Astrocyte (in vitro differentiated cells and primary cell): ENCODE measurements at regions not wholly inside any gene's neighbourhood (a gene's known extent, or its start where the extent isn't known, plus 50 kb on each side); places are given as distances from the start of the nearest gene placed in this dataset.

ENCODE experiments used
- DNase-seq: peaks from one replicate; pipeline ENCODE4 v3.0.0-alpha.2; 2010; ENCODE audit warnings: low read depth
- FAIRE-seq: peaks from 2 replicates; lab custom pipeline; 2011; peaks lifted over from hg19 to GRCh38; lab: Jason Lieb, UNC
- H2AFZ ChIP-seq: 2 replicates; pipeline ENCODE4 v1.6.0; 2012; ENCODE audit warnings: low read depth, low read length, inconsistent platforms
- H3K27ac ChIP-seq: 2 replicates; pipeline ENCODE4 v1.5.1; 2011; ENCODE audit warnings: low read depth, low read length, inconsistent platforms
- H3K27me3 ChIP-seq: 2 replicates; pipeline ENCODE4 v1.6.0; 2011; ENCODE audit warnings: low read length, inconsistent platforms; ENCODE audit not compliant: insufficient read depth
- H3K36me3 ChIP-seq: 2 replicates; pipeline ENCODE4 v1.5.1; 2011; ENCODE audit warnings: low read length, inconsistent platforms; ENCODE audit not compliant: insufficient read depth
- H3K4me1 ChIP-seq: 2 replicates; pipeline ENCODE4 v1.5.1; 2011; ENCODE audit warnings: low read length, inconsistent platforms; ENCODE audit not compliant: insufficient read depth
- H3K4me2 ChIP-seq: 2 replicates; pipeline ENCODE4 v1.6.0; 2012; ENCODE audit warnings: low read length, inconsistent platforms
- H3K4me3 ChIP-seq: 2 replicates; pipeline ENCODE4 v1.5.1; 2011; ENCODE audit warnings: low read depth, mild to moderate bottlenecking, low read length, inconsistent platforms; ENCODE audit not compliant: insufficient read depth
- H3K79me2 ChIP-seq: 2 replicates; pipeline ENCODE4 v1.6.0; 2012; ENCODE audit warnings: mild to moderate bottlenecking, low read length, inconsistent platforms; ENCODE audit not compliant: insufficient read depth
- H3K9ac ChIP-seq: 2 replicates; pipeline ENCODE4 v1.6.0; 2012; ENCODE audit warnings: mild to moderate bottlenecking, low read length, inconsistent platforms
- H3K9me3 ChIP-seq: 2 replicates; pipeline ENCODE4 v1.5.1; 2012; ENCODE audit warnings: low read depth, mild to moderate bottlenecking, low read length, inconsistent platforms; ENCODE audit not compliant: insufficient read depth
- H4K20me1 ChIP-seq: 2 replicates; pipeline ENCODE4 v1.6.0; 2012; ENCODE audit warnings: low read length, inconsistent platforms; ENCODE audit not compliant: insufficient read depth
- H3K27ac Mint-ChIP-seq: one replicate; pipeline ENCODE4 v1.8.0; 2021; ENCODE audit warnings: mild to moderate bottlenecking, mixed read lengths; ENCODE audit not compliant: unreplicated experiment
- H3K27me3 Mint-ChIP-seq: one replicate; pipeline ENCODE4 v1.8.0; 2021; ENCODE audit warnings: low read depth, mixed read lengths; ENCODE audit not compliant: unreplicated experiment
- H3K36me3 Mint-ChIP-seq: one replicate; pipeline ENCODE4 v1.8.0; 2021; ENCODE audit warnings: low read depth, mixed read lengths; ENCODE audit not compliant: unreplicated experiment
- H3K4me1 Mint-ChIP-seq: one replicate; pipeline ENCODE4 v1.8.0; 2021; ENCODE audit warnings: low read depth, mixed read lengths; ENCODE audit not compliant: unreplicated experiment
- H3K4me3 Mint-ChIP-seq: one replicate; pipeline ENCODE4 v1.8.0; 2021; ENCODE audit warnings: mild to moderate bottlenecking, moderate library complexity, mixed read lengths; ENCODE audit not compliant: unreplicated experiment
- H3K9me3 Mint-ChIP-seq: one replicate; pipeline ENCODE4 v1.8.0; 2021; ENCODE audit warnings: mild to moderate bottlenecking, mixed read lengths; ENCODE audit not compliant: unreplicated experiment
- EZH2 ChIP-seq: IDR thresholded peaks from 2 replicates; pipeline ENCODE4 v1.6.1; 2012; ENCODE audit warnings: mild to moderate bottlenecking, low read length, inconsistent platforms; ENCODE audit not compliant: insufficient read depth
- TF ChIP-seq, protein P1 (sequence below): IDR thresholded peaks from 2 replicates; pipeline ENCODE4 v1.5.1; 2011; ENCODE audit warnings: low read depth, mild to moderate bottlenecking, inconsistent platforms, low read length, moderate library complexity; ENCODE audit not compliant: insufficient read depth

DNA sequence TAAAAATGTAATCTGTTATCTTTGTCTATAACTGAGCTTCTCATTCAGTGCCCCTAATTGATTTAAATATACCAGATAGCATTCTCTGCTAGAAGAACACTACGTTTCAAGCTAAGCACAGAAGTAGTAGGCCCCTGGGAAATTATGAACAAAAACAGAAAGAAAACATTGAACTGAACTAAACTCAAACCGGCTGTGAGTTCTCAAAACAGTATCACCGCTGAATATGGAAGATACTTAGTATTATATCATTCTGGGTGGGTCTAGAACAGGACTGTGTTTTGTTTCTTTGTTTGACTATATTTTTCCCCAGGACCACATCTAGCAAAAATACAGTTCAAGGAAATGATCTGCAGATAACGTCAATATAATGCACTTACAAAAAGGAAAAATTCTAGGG, 95.1 kb upstream of the HMHB1 start:
- no peaks in the 10 kb centered on the region for H3K27me3 Mint-ChIP-seq
- TF ChIP-seq, protein P1, sequence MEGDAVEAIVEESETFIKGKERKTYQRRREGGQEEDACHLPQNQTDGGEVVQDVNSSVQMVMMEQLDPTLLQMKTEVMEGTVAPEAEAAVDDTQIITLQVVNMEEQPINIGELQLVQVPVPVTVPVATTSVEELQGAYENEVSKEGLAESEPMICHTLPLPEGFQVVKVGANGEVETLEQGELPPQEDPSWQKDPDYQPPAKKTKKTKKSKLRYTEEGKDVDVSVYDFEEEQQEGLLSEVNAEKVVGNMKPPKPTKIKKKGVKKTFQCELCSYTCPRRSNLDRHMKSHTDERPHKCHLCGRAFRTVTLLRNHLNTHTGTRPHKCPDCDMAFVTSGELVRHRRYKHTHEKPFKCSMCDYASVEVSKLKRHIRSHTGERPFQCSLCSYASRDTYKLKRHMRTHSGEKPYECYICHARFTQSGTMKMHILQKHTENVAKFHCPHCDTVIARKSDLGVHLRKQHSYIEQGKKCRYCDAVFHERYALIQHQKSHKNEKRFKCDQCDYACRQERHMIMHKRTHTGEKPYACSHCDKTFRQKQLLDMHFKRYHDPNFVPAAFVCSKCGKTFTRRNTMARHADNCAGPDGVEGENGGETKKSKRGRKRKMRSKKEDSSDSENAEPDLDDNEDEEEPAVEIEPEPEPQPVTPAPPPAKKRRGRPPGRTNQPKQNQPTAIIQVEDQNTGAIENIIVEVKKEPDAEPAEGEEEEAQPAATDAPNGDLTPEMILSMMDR: no peak
- no peak for TF ChIP-seq EZH2
- Histone ChIP-seq H3K27me3 (no peaks in the 10 kb centered on the region), H2AFZ (no peak overlapping the region), H3K27ac (no peak overlapping the region), H3K9me3 (no peaks in the 10 kb centered on the region), H3K36me3 (no peaks in the 10 kb centered on the region), H3K79me2 (no peaks in the 10 kb centered on the region), H3K9ac (no peak overlapping the region), H3K4me3 (no peak overlapping the region), H4K20me1 (no peaks in the 10 kb centered on the region), H3K4me1 (no peaks in the 10 kb centered on the region), H3K4me2 (no peak overlapping the region)
- DNase-seq: no peak
- peak overlapping the region; percentile 16 for H3K27ac Mint-ChIP-seq
- no peak for FAIRE-seq
- no peaks in the 10 kb centered on the region for H3K36me3 Mint-ChIP-seq
- peaks cover 9% of the 10 kb centered on the region for H3K4me1 Mint-ChIP-seq
- H3K4me3 Mint-ChIP-seq: no peak overlapping the region
- H3K9me3 Mint-ChIP-seq: no peaks in the 10 kb centered on the region

DNA sequence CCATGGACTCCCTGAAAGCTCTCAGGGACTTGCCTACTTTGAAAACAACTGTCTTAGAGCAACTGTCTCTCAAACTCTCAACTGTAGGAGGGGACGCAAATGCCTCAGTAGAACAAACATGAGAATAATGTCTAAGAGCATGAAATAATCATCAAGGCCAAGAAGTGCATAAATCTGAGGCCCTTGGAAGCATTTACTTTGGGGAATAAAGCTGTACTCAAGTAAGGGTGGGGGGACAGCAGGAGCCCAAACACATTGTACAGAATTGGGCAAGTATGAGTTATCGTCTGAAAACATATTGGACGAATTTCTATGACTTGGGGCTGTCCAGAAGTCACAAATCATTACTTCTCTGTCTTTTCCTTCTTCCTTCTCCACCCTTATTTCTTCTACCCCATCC, 96.3 kb upstream of the HMHB1 start:
- Mint-ChIP-seq H3K27ac (no peak overlapping the region), H3K9me3 (no peaks in the 10 kb centered on the region), H3K4me3 (no peak overlapping the region), H3K36me3 (no peaks in the 10 kb centered on the region), H3K4me1 (peaks cover 9% of the 10 kb centered on the region), H3K27me3 (no peaks in the 10 kb centered on the region)
- Histone ChIP-seq H4K20me1 (no peaks in the 10 kb centered on the region), H3K9ac (no peak overlapping the region), H3K4me2 (no peak overlapping the region), H3K27ac (no peak overlapping the region), H3K36me3 (no peaks in the 10 kb centered on the region), H2AFZ (no peak overlapping the region), H3K27me3 (no peaks in the 10 kb centered on the region), H3K4me3 (no peak overlapping the region), H3K4me1 (no peaks in the 10 kb centered on the region), H3K79me2 (no peaks in the 10 kb centered on the region), H3K9me3 (no peaks in the 10 kb centered on the region)
- no peak for TF ChIP-seq EZH2
- TF ChIP-seq, protein P1: no peak
- no peak for DNase-seq
- FAIRE-seq: peak; percentile 47

DNA sequence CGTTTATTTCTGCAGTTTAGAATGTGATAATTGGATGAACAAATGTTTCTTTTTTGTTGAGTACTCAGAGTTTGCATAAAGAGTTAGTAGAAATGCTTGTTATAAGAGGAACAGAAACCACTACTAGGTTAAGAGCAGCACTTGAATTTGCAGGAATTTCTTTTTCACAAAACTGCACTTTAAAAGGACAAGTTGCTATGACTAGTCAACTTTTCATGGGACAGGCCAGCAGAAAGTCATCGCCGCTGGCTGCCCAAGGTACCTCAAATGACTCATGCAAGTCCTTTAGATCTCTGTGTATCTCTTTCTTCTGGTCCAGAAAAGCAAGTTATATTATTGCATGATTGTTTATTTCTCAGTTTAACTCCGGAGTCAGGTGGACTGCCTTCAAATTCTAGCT, 97.3 kb upstream of the HMHB1 start:
- Mint-ChIP-seq H3K27ac (no peak overlapping the region), H3K9me3 (no peaks in the 10 kb centered on the region), H3K27me3 (no peaks in the 10 kb centered on the region), H3K4me3 (no peak overlapping the region), H3K4me1 (peaks cover 9% of the 10 kb centered on the region), H3K36me3 (no peaks in the 10 kb centered on the region)
- Histone ChIP-seq H3K4me3 (no peak overlapping the region), H3K9ac (no peak overlapping the region), H3K27ac (no peak overlapping the region), H2AFZ (no peak overlapping the region), H3K36me3 (no peaks in the 10 kb centered on the region), H3K4me2 (peak overlapping the region; percentile 32), H3K27me3 (no peaks in the 10 kb centered on the region), H4K20me1 (no peaks in the 10 kb centered on the region), H3K4me1 (no peaks in the 10 kb centered on the region), H3K79me2 (no peaks in the 10 kb centered on the region), H3K9me3 (no peaks in the 10 kb centered on the region)
- FAIRE-seq (no peak), DNase-seq (peak; percentile 56)
- no peak for TF ChIP-seq EZH2
- TF ChIP-seq, protein P1: no peak
